CD4-positive, alpha-beta T cell (primary cell): ENCODE measurements at regions not wholly inside any gene's neighbourhood (a gene's known extent, or its start where the extent isn't known, plus 50 kb on each side); places are given as distances from the start of the nearest gene placed in this dataset.

ENCODE experiments used
- ATAC-seq: fragments of 200-7000 bp; cut with Tn5 transposase; one replicate; pipeline ENCODE4 v1.10.0; 2022; ENCODE audit warnings: mild to moderate bottlenecking; ENCODE audit not compliant: poor library complexity
- CTCF ChIA-PET: fragments of 350-600 bp; sonication (Branson Sonifier 250); formaldehyde crosslinking; loops from one replicate; lab custom pipeline; 2021; ENCODE audit warnings: antibody characterized with exemption, inconsistent platforms; lab: Charles Lee
- POLR2A ChIA-PET: fragments of 350-600 bp; sonication (Branson Sonifier 250); formaldehyde crosslinking; loops from one replicate; lab custom pipeline; 2021; ENCODE audit warnings: antibody characterized with exemption, inconsistent platforms; lab: Charles Lee
- DNase-seq, 14 experiments: peaks; one replicate each; pipeline ENCODE4 v3.0.0-alpha.2; 2013 to 2020; ENCODE audit warnings: mixed read lengths in 2 of 14
- H3K27ac ChIP-seq, 2 donors: one replicate each; pipeline versions ENCODE4 v1.5.1 to v1.7.0; 2013; ENCODE audit warnings: low read length in 2 of 2, low read depth in 1 of 2, mild to moderate bottlenecking in 1 of 2
- H3K27me3 ChIP-seq, 2 experiments: 1 replicate in 1 of 2; 2 replicates in 1 of 2; pipeline versions ENCODE4 v1.6.1 to v1.7.0; 2013; ENCODE audit warnings: low read length in 2 of 2, control low read depth in 1 of 2, mild to moderate bottlenecking in 1 of 2, moderate library complexity in 1 of 2; ENCODE audit not compliant: insufficient read depth in 2 of 2, control insufficient read depth in 1 of 2
- H3K36me3 ChIP-seq: one replicate; pipeline ENCODE4 v1.6.1; 2013; ENCODE audit warnings: low read length, control low read depth; ENCODE audit not compliant: insufficient read depth
- H3K4me1 ChIP-seq: one replicate; pipeline ENCODE4 v1.6.1; 2013; ENCODE audit warnings: low read length, control low read depth; ENCODE audit not compliant: insufficient read depth
- H3K4me3 ChIP-seq: one replicate; pipeline ENCODE4 v1.5.1; 2013; ENCODE audit warnings: mild to moderate bottlenecking, low read length, moderate library complexity
- H3K9me3 ChIP-seq, 2 experiments: 1 replicate in 1 of 2; 2 replicates in 1 of 2; pipeline versions ENCODE4 v1.6.1 to v1.7.0; 2013; ENCODE audit warnings: low read length in 2 of 2, mild to moderate bottlenecking in 2 of 2, control low read depth in 1 of 2, moderate library complexity in 1 of 2; ENCODE audit not compliant: control insufficient read depth in 1 of 2, insufficient read depth in 1 of 2
- H3K27ac Mint-ChIP-seq: one replicate; pipeline ENCODE4 v1.8.0; 2020; ENCODE audit warnings: mixed read lengths
- H3K27me3 Mint-ChIP-seq: one replicate; pipeline ENCODE4 v1.8.0; 2021; ENCODE audit warnings: mixed read lengths
- H3K36me3 Mint-ChIP-seq: one replicate; pipeline ENCODE4 v1.8.0; 2021; ENCODE audit warnings: low read depth, mixed read lengths
- H3K4me1 Mint-ChIP-seq: one replicate; pipeline ENCODE4 v1.8.0; 2021; ENCODE audit warnings: low read depth, mixed read lengths
- H3K4me3 Mint-ChIP-seq: one replicate; pipeline ENCODE4 v1.8.0; 2020; ENCODE audit warnings: mild to moderate bottlenecking, mixed read lengths
- H3K9me3 Mint-ChIP-seq: one replicate; pipeline ENCODE4 v1.8.0; 2020; ENCODE audit warnings: mixed read lengths
- intact Hi-C, 2 experiments: fragments of 100-400 bp; cut with DNase I in 1 of 2; cut with micrococcal nuclease in 1 of 2; formaldehyde crosslinking; loops; one replicate each; pipeline versions ENCODE4 v1.15.1 to v1.9.0; 2023 to 2025; cut with DNase I, micrococcal nuclease
- TF ChIP-seq, protein P1 (sequence below): fragments of 200-600 bp; IDR thresholded peaks from one replicate; pipeline ENCODE4 v1.8.0; 2022; ENCODE audit warnings: antibody characterized with exemption, mild to moderate bottlenecking

DNA sequence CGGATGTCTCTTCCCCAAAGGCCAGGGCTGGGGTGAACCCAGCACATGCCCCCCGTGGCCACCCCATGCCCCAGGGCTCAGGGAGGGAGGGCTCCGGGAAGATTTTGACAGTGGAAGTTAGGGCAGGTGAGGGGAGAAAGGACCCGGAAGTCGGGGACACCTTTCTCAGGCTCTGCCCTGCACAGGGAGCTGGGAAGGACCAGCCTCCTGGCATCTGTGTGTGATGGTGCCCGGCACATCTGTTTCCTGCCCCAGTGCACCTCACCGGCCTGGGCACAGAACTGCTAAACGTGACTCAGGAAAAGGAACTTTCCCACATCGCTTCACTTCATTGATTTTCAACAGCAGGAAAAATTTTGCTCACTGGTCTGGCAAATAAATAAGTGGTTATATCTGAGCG lies 141.1 kb upstream of the AFDN start:
- H3K4me3 ChIP-seq = no peak overlapping the region
- ATAC-seq (no peak), DNase-seq (no peak)
- ChIA-PET CTCF (no interaction called here), POLR2A (no interaction called here)
- H3K27ac ChIP-seq = no peak overlapping the region
- peaks cover 20 to 29% of the 10 kb centered on the region in 2 experiments for H3K27me3 ChIP-seq
- Mint-ChIP-seq H3K9me3 (no peaks in the 10 kb centered on the region), H3K4me3 (no peak overlapping the region), H3K27me3 (peaks cover 65% of the 10 kb centered on the region), H3K4me1 (no peaks in the 10 kb centered on the region), H3K27ac (no peak overlapping the region), H3K36me3 (no peaks in the 10 kb centered on the region)
- H3K36me3 ChIP-seq = no peaks in the 10 kb centered on the region
- TF ChIP-seq, protein P1, sequence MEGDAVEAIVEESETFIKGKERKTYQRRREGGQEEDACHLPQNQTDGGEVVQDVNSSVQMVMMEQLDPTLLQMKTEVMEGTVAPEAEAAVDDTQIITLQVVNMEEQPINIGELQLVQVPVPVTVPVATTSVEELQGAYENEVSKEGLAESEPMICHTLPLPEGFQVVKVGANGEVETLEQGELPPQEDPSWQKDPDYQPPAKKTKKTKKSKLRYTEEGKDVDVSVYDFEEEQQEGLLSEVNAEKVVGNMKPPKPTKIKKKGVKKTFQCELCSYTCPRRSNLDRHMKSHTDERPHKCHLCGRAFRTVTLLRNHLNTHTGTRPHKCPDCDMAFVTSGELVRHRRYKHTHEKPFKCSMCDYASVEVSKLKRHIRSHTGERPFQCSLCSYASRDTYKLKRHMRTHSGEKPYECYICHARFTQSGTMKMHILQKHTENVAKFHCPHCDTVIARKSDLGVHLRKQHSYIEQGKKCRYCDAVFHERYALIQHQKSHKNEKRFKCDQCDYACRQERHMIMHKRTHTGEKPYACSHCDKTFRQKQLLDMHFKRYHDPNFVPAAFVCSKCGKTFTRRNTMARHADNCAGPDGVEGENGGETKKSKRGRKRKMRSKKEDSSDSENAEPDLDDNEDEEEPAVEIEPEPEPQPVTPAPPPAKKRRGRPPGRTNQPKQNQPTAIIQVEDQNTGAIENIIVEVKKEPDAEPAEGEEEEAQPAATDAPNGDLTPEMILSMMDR = no peak
- peaks cover 7% of the 10 kb centered on the region for H3K4me1 ChIP-seq
- H3K9me3 ChIP-seq = peaks cover 0 to 13% of the 10 kb centered on the region in 2 experiments
- intact Hi-C loops = no loop called here

DNA sequence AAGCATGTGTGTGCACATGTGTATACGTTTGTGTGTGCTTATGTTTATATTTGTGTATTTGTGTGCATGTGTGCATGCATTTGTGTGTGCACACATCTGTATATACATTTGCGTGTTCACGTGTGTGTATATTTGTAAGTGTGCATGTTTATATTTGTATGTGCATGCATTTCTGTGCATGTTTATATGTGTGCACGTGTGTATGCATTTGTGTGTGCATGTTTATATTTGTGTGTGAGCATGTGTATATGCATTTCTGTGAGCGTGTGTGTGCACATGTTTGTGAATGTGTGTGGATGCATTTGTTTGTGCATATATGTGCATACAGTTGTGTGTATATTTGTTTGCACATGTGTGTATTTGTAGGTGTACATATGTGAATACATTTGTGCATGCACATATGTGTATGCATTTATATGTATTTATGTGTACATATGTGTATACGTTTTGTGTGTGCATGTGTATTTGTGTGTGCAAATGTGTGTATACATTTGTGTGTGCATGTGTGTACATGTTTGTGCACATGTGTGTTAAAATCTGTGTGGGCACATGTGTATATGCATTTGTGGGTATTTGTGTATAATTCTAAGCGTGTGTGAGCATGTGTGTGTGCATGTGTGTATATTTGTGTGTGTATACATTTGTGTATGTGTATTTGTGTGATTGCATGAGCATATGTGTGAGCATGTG lies 140.4 kb upstream of the AFDN start:
- POLR2A ChIA-PET = no interaction called here
- H3K27me3 Mint-ChIP-seq = peaks cover 66% of the 10 kb centered on the region

DNA sequence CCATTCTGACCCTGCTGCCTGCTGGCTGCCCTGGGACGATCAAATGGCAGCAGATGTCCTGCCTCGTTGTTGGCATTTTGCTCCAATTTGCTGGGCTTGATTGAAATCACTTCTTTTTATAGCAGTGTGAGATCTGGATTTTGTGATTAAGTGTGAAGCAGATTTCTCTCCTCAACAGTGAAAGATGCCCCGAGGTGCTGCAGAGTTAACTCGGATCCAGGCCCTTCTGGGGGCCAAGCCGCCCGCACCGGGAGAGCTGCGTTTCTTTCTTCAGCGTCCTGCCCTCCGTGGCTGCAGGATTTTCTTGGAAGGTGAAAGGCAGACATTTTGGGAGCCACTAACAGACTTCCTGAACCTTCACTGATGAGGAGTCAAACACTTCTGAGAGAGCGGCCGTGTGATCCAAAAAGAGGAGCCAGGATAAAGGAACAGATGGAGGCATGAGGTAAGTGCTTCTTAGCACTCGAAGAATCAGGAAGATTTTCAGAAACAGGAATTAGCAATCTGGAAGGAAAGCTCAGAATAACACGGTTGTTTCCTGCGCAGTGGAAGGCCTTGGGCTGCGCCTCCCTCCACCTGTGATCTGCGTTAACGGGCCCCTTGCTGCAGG lies 139.5 kb upstream of the AFDN start:
- TF ChIP-seq, protein P1 = no peak
- no peak overlapping the region for H3K27ac Mint-ChIP-seq
- Histone ChIP-seq H3K27ac (no peak overlapping the region), H3K36me3 (no peaks in the 10 kb centered on the region), H3K9me3 (peaks cover 0 to 13% of the 10 kb centered on the region in 2 experiments), H3K27me3 (peaks cover 10 to 17% of the 10 kb centered on the region in 2 experiments), H3K4me3 (no peak overlapping the region), H3K4me1 (peaks cover 7% of the 10 kb centered on the region)
- ChIA-PET CTCF (no interaction called here), POLR2A (no interaction called here)
- H3K4me1 Mint-ChIP-seq = no peaks in the 10 kb centered on the region
- no peaks in the 10 kb centered on the region for H3K9me3 Mint-ChIP-seq
- DNase-seq (no peak), ATAC-seq (no peak)
- no peaks in the 10 kb centered on the region for H3K36me3 Mint-ChIP-seq
- no peak overlapping the region for H3K4me3 Mint-ChIP-seq
- intact Hi-C loops = no loop called here
- H3K27me3 Mint-ChIP-seq = peaks cover 60% of the 10 kb centered on the region

More for the DNA sequence above, 140.4 kb upstream of the AFDN start:
- Histone ChIP-seq H3K36me3 (no peaks in the 10 kb centered on the region), H3K9me3 (peaks cover 0 to 13% of the 10 kb centered on the region in 2 experiments), H3K4me3 (no peak overlapping the region), H3K27me3 (peaks cover 13 to 22% of the 10 kb centered on the region in 2 experiments), H3K4me1 (peaks cover 7% of the 10 kb centered on the region), H3K27ac (no peak overlapping the region)
- Mint-ChIP-seq H3K4me3 (no peak overlapping the region), H3K36me3 (no peaks in the 10 kb centered on the region), H3K9me3 (no peaks in the 10 kb centered on the region), H3K27ac (no peak overlapping the region), H3K4me1 (no peaks in the 10 kb centered on the region)
- CTCF ChIA-PET = no interaction called here
- no peak for ATAC-seq
- TF ChIP-seq, protein P1 = no peak
- intact Hi-C loops = no loop called here
- DNase-seq = no peak
